ENCODE measurements at regions not wholly inside any gene's neighbourhood (a gene's known extent, or its start where the extent isn't known, plus 50 kb on each side); places are given as distances from the start of the nearest gene placed in this dataset.

- TF ChIP-seq, protein P1, sequence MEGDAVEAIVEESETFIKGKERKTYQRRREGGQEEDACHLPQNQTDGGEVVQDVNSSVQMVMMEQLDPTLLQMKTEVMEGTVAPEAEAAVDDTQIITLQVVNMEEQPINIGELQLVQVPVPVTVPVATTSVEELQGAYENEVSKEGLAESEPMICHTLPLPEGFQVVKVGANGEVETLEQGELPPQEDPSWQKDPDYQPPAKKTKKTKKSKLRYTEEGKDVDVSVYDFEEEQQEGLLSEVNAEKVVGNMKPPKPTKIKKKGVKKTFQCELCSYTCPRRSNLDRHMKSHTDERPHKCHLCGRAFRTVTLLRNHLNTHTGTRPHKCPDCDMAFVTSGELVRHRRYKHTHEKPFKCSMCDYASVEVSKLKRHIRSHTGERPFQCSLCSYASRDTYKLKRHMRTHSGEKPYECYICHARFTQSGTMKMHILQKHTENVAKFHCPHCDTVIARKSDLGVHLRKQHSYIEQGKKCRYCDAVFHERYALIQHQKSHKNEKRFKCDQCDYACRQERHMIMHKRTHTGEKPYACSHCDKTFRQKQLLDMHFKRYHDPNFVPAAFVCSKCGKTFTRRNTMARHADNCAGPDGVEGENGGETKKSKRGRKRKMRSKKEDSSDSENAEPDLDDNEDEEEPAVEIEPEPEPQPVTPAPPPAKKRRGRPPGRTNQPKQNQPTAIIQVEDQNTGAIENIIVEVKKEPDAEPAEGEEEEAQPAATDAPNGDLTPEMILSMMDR (IDR thresholded peaks at IDR 0.05; ENCODE audit: control insufficient read depth, extremely low read depth, insufficient read depth): no peak
- H3K4me3 ChIP-seq (ENCODE audit: low read depth, low read length): no peak overlapping the region
- no peak for DNase-seq (ENCODE audit: low read depth)
These were observed 144.6 kb upstream of the ARHGEF9 start for GRCh38 chrX:63929608-63930007.

DNA sequence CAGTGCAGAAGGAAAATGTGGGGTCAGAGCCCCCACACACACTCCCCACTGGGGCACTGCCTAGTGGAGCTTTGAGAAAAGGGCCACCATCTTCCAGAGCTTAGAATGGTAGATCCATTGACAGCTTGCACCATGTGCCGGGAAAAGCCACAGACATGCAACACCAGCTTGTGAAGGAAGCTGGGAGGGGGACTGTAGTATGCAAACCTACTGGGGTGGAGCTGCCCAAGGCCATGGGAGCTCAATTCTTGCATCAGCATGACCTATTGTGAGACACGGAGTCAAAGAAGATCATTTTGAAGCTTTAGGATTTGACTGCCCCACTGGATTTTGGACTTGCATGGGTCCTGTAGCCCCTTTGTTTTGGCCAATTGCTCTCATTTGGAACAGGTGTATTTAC, 142.8 kb upstream of the ARHGEF9 start:
- TF ChIP-seq, protein P1 (IDR thresholded peaks at IDR 0.05; ENCODE audit: control insufficient read depth, extremely low read depth, insufficient read depth): no peak
- H3K4me3 ChIP-seq (ENCODE audit: low read depth, low read length): no peak overlapping the region
- DNase-seq (ENCODE audit: low read depth): no peak

GRCh38 chrX:63922221-63922620, 137.2 kb upstream of the ARHGEF9 start:
- TF ChIP-seq, protein P1 (IDR thresholded peaks at IDR 0.05; ENCODE audit: control insufficient read depth, extremely low read depth, insufficient read depth): no peak
- no peak overlapping the region for H3K4me3 ChIP-seq (ENCODE audit: low read depth, low read length)
- no peak for DNase-seq (ENCODE audit: low read depth)

GRCh38 chrX:63920875-63921274, 135.9 kb upstream of the ARHGEF9 start:
- TF ChIP-seq, protein P1 (IDR thresholded peaks at IDR 0.05; ENCODE audit: control insufficient read depth, extremely low read depth, insufficient read depth): no peak
- no peak for DNase-seq (ENCODE audit: low read depth)
- H3K4me3 ChIP-seq (ENCODE audit: low read depth, low read length): no peak overlapping the region

- no peak overlapping the region for H3K4me3 ChIP-seq (ENCODE audit: low read depth, low read length)
- TF ChIP-seq, protein P1 (IDR thresholded peaks at IDR 0.05; ENCODE audit: control insufficient read depth, extremely low read depth, insufficient read depth): no peak
- no peak for DNase-seq (ENCODE audit: low read depth)
These were observed 134.1 kb upstream of the ARHGEF9 start for GRCh38 chrX:63919081-63919480.

DNA sequence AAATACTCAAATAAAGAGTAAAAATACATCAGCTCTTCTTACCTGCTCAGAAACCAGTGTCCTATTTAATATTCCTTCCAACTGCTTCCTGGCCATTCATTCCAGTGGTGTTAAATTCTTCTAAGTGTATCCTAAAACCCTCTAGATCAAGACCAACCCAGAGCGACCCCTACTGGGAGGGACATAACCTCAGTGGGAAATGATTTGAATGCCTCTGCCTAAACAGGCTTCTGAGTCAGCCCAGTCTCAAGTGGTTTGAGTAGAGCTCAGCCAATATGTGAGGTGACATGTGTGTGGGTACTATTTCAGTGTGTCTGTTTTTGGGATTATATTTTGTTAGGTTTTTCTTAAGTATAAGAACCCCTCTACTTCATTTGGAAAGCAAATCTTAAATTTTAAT, 133.6 kb upstream of the ARHGEF9 start:
- H3K4me3 ChIP-seq (ENCODE audit: low read depth, low read length): no peak overlapping the region
- no peak for DNase-seq (ENCODE audit: low read depth)
- TF ChIP-seq, protein P1 (IDR thresholded peaks at IDR 0.05; ENCODE audit: control insufficient read depth, extremely low read depth, insufficient read depth): no peak

DNA sequence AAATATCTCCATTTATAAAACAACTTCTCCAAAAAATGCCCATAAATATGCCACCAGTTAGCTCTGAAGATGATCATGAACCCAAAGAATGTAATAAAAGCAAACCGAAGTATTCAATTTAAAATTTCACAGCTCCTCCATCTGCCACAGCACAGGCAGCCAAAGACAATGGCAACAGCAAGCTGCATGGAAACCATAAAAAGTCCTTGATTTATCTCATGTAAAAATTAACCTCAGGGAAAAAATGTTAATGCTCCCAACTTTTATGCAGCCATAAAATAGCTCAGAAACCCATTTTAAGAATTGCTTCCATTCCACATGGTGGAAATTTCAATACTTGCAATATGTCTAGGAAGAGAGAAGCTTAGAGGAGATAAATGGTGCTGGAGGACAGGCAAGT, 132.3 kb upstream of the ARHGEF9 start:
- TF ChIP-seq, protein P1 (IDR thresholded peaks at IDR 0.05; ENCODE audit: control insufficient read depth, extremely low read depth, insufficient read depth): no peak
- no peak for DNase-seq (ENCODE audit: low read depth)
- no peak overlapping the region for H3K4me3 ChIP-seq (ENCODE audit: low read depth, low read length)

All from LNCaP clone FGC (cell line).